Endothelial cell of umbilical vein (primary cell): ENCODE measurements at regions not wholly inside any gene's neighbourhood (a gene's known extent, or its start where the extent isn't known, plus 50 kb on each side); places are given as distances from the start of the nearest gene placed in this dataset.
"Not testable (repeated sequence)": the region's sequence is repeated elsewhere in the genome, so short reads cannot be mapped to it uniquely, and the experiment has no call there.

Experiments
- BruUV-seq: library from RNA; stranded (reverse); fragments of 400-500 nt; replicated peaks from 2 replicates; lab custom pipeline; 2021; lab: Mats Ljungman, UMichigan
- CTCF ChIA-PET: fragments of 300-600, 350-600 bp; sonication (Branson Sonifier 250); formaldehyde crosslinking; loops from one replicate; lab custom pipeline; 2021; ENCODE audit warnings: antibody characterized with exemption, inconsistent platforms; lab: Charles Lee
- POLR2A ChIA-PET: fragments of 300-600, 350-600 bp; sonication (Branson Sonifier 250); formaldehyde crosslinking; loops from one replicate; lab custom pipeline; 2021; ENCODE audit warnings: antibody characterized with exemption, inconsistent platforms; lab: Charles Lee
- DNase-seq: peaks from one replicate; pipeline ENCODE4 v3.0.0-alpha.2; 2011; ENCODE audit warnings: low read depth, low spot score
- FAIRE-seq: peaks from 2 replicates; lab custom pipeline; 2011; peaks lifted over from hg19 to GRCh38; lab: Jason Lieb, UNC
- H2AFZ ChIP-seq: 2 replicates; pipeline ENCODE4 v1.6.0; 2012; ENCODE audit warnings: low read depth, low read length, control low read depth, inconsistent platforms
- H3K27ac ChIP-seq: 2 replicates; pipeline ENCODE4 v1.5.1; 2011; ENCODE audit warnings: low read depth, mild to moderate bottlenecking, control low read depth, low read length, moderate library complexity; ENCODE audit not compliant: insufficient read depth
- H3K27me3 ChIP-seq, 2 experiments: 2 replicates each; pipeline versions ENCODE4 v1.6.0 to v1.6.1; 2011; ENCODE audit warnings: low read length in 2 of 2, mixed read lengths in 1 of 2; ENCODE audit not compliant: control insufficient read depth in 2 of 2, insufficient read depth in 2 of 2
- H3K36me3 ChIP-seq, 2 experiments: 2 replicates in 1 of 2; 3 replicates in 1 of 2; pipeline ENCODE4 v1.5.1; 2011; ENCODE audit warnings: low read length in 2 of 2, mild to moderate bottlenecking in 1 of 2, moderate library complexity in 1 of 2; ENCODE audit not compliant: control insufficient read depth in 2 of 2, insufficient read depth in 2 of 2; ENCODE audit errors: extremely low read depth in 1 of 2
- H3K4me1 ChIP-seq: 3 replicates; pipeline ENCODE4 v1.5.1; 2011; ENCODE audit warnings: mild to moderate bottlenecking, low read length; ENCODE audit not compliant: control insufficient read depth, insufficient read depth; ENCODE audit errors: extremely low read depth
- H3K4me2 ChIP-seq: 2 replicates; pipeline ENCODE4 v1.6.1; 2011; ENCODE audit warnings: low read length, control low read depth, mixed read lengths; ENCODE audit not compliant: insufficient read depth
- H3K4me3 ChIP-seq, 3 experiments: fragments of 200-600 bp in 1 of 3; sonication (generic), shearing (Covaris generic) in 1 of 3; replicated peaks in 1 of 3; 2 replicates each; pipeline ENCODE4 v1.5.1; 2011 to 2016; ENCODE audit warnings: control low read depth in 3 of 3, low read length in 3 of 3, mild to moderate bottlenecking in 2 of 3, inconsistent platforms in 1 of 3, low read depth in 1 of 3, moderate library complexity in 1 of 3; ENCODE audit not compliant: insufficient read depth in 1 of 3
- H3K79me2 ChIP-seq: 2 replicates; pipeline ENCODE4 v1.6.0; 2012; ENCODE audit warnings: low read length, inconsistent platforms; ENCODE audit not compliant: control insufficient read depth, insufficient read depth
- H3K9ac ChIP-seq: replicated peaks from 2 replicates; pipeline ENCODE3; 2011; ENCODE audit warnings: low read length, control low read depth; ENCODE audit not compliant: insufficient read depth; ENCODE audit errors: extremely low read depth
- H3K9me1 ChIP-seq: replicated peaks from 3 replicates; pipeline ENCODE4 v1.6.0; 2011; ENCODE audit warnings: mild to moderate bottlenecking, low read length; ENCODE audit not compliant: control insufficient read depth, insufficient read depth; ENCODE audit errors: extremely low read depth
- H3K9me3 ChIP-seq: replicated peaks from 2 replicates; pipeline ENCODE4 v1.5.1; 2012; ENCODE audit warnings: low read length, inconsistent platforms; ENCODE audit not compliant: control insufficient read depth, insufficient read depth
- H4K20me1 ChIP-seq: replicated peaks from 2 replicates; pipeline ENCODE3; 2011; ENCODE audit warnings: mild to moderate bottlenecking, low read length; ENCODE audit not compliant: control insufficient read depth, insufficient read depth; ENCODE audit errors: extremely low read depth
- EZH2 ChIP-seq: IDR thresholded peaks from 2 replicates; pipeline ENCODE4 v1.6.1; 2012; ENCODE audit warnings: borderline replicate concordance, low read depth, mild to moderate bottlenecking, moderate library complexity, low read length, inconsistent platforms; ENCODE audit not compliant: severe bottlenecking
- FOS ChIP-seq: IDR thresholded peaks from 2 replicates; pipeline ENCODE4 v1.6.1; 2011; ENCODE audit warnings: mild to moderate bottlenecking, low read length, moderate library complexity, borderline replicate concordance; ENCODE audit not compliant: insufficient read depth
- GATA2 ChIP-seq: IDR thresholded peaks from 2 replicates; pipeline ENCODE4 v1.7.0; 2011; ENCODE audit warnings: low read depth, mild to moderate bottlenecking, moderate library complexity, mixed read lengths, low read length; ENCODE audit not compliant: insufficient read length, insufficient read depth
- JUN ChIP-seq: IDR thresholded peaks from 2 replicates; pipeline ENCODE4 v1.6.1; 2011; ENCODE audit warnings: borderline replicate concordance, low read depth; ENCODE audit not compliant: insufficient read length, insufficient read depth
- MYC ChIP-seq: IDR thresholded peaks from one replicate; pipeline ENCODE4 v1.6.1; 2011; ENCODE audit warnings: mild to moderate bottlenecking, low read depth, low read length
- POLR2A ChIP-seq: IDR thresholded peaks from 2 replicates; pipeline ENCODE4 v1.6.1; 2012; ENCODE audit warnings: low read depth, mild to moderate bottlenecking, control low read depth, low read length
- POLR2AphosphoS5 ChIP-seq: IDR thresholded peaks from 2 replicates; pipeline ENCODE4 v1.6.1; 2012; ENCODE audit warnings: low read depth, mild to moderate bottlenecking, control low read depth, low read length, moderate library complexity; ENCODE audit not compliant: insufficient read depth
- dilution Hi-C: fragments of 300-500 bp; cut with MboI; formaldehyde crosslinking; loops from one replicate; pipeline ENCODE4 v1.15.0; 2019; ENCODE audit warnings: low sequenced_read_pairs; ENCODE audit not compliant: extremely low pct_ligation_motif_present
- intact Hi-C: fragments of 100-400 bp; cut with micrococcal nuclease; formaldehyde crosslinking; loops from one replicate; pipeline ENCODE4 v1.10.0; 2022
- TF ChIP-seq, protein P1 (sequence below): IDR thresholded peaks from 2 replicates; pipeline ENCODE4 v1.6.1; 2011; ENCODE audit not compliant: insufficient read depth, insufficient read length
- TF ChIP-seq, protein P2 (sequence below), 2 donors: IDR thresholded peaks; 1 replicate in 1 of 2; 2 replicates in 1 of 2; pipeline ENCODE4 v1.5.1; 2011; ENCODE audit warnings: low read length in 2 of 2, mild to moderate bottlenecking in 2 of 2, moderate library complexity in 2 of 2, control low read depth in 1 of 2, inconsistent platforms in 1 of 2, low read depth in 1 of 2; ENCODE audit not compliant: insufficient read depth in 1 of 2; ENCODE audit errors: extremely low read depth in 1 of 2

DNA sequence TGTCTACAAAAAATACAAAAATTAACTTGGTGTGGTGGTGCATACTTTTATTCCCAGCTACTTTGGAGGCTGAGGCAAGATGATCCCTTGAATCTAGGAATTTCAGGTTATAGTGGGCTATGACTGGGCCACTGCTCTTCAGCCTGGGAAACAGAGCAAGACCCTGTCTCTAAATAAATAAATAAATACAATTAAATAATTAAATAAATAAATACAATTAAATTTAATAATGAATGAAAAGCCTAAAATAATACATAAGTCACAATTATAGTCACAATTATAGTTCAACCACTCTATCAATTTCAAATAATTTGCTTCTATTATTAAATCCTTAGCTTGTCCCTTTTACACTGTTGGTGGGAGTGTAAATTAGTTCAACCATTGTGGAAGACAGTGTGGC lies 146.4 kb upstream of the RFC3 start:
- no peak overlapping the region for H2AFZ ChIP-seq
- FAIRE-seq = no peak
- no peaks in the 10 kb centered on the region for H3K9me1 ChIP-seq
- H3K36me3 ChIP-seq = no peaks in the 10 kb centered on the region
- BruUV-seq = no TSS peak
- no peak overlapping the region for H3K27ac ChIP-seq
- no peaks in the 10 kb centered on the region for H3K79me2 ChIP-seq
- H3K4me3 ChIP-seq = no peak overlapping the region
- dilution Hi-C loops (no loop called here), intact Hi-C loops (no loop called here)
- H3K9ac ChIP-seq = no peak overlapping the region
- no peaks in the 10 kb centered on the region for H3K4me1 ChIP-seq
- no peak for DNase-seq
- ChIA-PET CTCF (no interaction called here), POLR2A (no interaction called here)
- no peaks in the 10 kb centered on the region for H3K9me3 ChIP-seq
- H3K27me3 ChIP-seq = peaks cover 0 to 1% of the 10 kb centered on the region in 2 experiments
- no peak for TF ChIP-seq GATA2
- TF ChIP-seq, protein P1, sequence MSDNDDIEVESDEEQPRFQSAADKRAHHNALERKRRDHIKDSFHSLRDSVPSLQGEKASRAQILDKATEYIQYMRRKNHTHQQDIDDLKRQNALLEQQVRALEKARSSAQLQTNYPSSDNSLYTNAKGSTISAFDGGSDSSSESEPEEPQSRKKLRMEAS = no peak
- TF ChIP-seq, protein P2, sequence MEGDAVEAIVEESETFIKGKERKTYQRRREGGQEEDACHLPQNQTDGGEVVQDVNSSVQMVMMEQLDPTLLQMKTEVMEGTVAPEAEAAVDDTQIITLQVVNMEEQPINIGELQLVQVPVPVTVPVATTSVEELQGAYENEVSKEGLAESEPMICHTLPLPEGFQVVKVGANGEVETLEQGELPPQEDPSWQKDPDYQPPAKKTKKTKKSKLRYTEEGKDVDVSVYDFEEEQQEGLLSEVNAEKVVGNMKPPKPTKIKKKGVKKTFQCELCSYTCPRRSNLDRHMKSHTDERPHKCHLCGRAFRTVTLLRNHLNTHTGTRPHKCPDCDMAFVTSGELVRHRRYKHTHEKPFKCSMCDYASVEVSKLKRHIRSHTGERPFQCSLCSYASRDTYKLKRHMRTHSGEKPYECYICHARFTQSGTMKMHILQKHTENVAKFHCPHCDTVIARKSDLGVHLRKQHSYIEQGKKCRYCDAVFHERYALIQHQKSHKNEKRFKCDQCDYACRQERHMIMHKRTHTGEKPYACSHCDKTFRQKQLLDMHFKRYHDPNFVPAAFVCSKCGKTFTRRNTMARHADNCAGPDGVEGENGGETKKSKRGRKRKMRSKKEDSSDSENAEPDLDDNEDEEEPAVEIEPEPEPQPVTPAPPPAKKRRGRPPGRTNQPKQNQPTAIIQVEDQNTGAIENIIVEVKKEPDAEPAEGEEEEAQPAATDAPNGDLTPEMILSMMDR (IDR thresholded peaks at IDR 0.05; ENCODE audit: extremely low read depth in 1 of 2, insufficient read depth in 1 of 2, low read depth in 1 of 2, low read length in 2 of 2) = no peak
- no peak for TF ChIP-seq FOS
- no peak for TF ChIP-seq POLR2A
- no peak for TF ChIP-seq EZH2
- no peak for TF ChIP-seq POLR2AphosphoS5
- no peak for TF ChIP-seq MYC
- no peak for TF ChIP-seq JUN
- no peaks in the 10 kb centered on the region for H4K20me1 ChIP-seq
- no peak overlapping the region for H3K4me2 ChIP-seq

DNA sequence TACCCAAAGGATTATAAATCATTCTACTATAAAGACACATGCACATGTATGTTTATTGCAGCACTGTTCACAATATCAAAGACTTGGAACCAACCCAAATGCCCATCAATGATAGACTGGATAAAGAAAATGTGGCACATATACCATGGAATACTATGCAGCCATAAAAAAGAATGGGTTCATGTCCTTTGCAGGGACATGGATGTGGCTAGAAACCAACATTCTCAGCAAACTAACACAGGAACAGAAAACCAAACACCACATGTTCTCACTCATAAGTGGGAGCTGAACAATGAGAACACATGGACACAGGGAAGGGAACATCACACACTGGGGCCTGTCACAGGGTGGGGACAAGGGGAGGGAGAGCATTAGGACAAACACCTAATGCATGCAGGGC lies 145.9 kb upstream of the RFC3 start:
- H3K4me2 ChIP-seq, H3K9ac ChIP-seq, CTCF ChIA-PET, H3K4me3 ChIP-seq, dilution Hi-C loops, H3K9me1 ChIP-seq, FAIRE-seq, DNase-seq, H3K27me3 ChIP-seq, H3K27ac ChIP-seq, H4K20me1 ChIP-seq, POLR2A ChIA-PET, H3K9me3 ChIP-seq, H3K79me2 ChIP-seq, H3K4me1 ChIP-seq, BruUV-seq, intact Hi-C loops, H2AFZ ChIP-seq, H3K36me3 ChIP-seq: not testable (repeated sequence)
